K562 (cell line): ENCODE measurements at regions not wholly inside any gene's neighbourhood (a gene's known extent, or its start where the extent isn't known, plus 50 kb on each side); places are given as distances from the start of the nearest gene placed in this dataset.

Experiments
- ATAC-seq: fragments of 200-7000 bp; cut with Tn5 transposase; 3 replicates; pipeline ENCODE4 v1.9.1; 2020; ENCODE audit warnings: moderate library complexity
- BruUV-seq: library from RNA; stranded (reverse); fragments of 400-500 nt; replicated peaks from 2 replicates; lab custom pipeline; 2021; lab: Mats Ljungman, UMichigan
- CTCF ChIA-PET: fragments of 300-600 bp; formaldehyde crosslinking; extraction: SDS; loops from one replicate; lab custom pipeline; 2021; ENCODE audit warnings: low intra/inter-chr PET ratio; lab: Yijun Ruan, JAX
- POLR2A ChIA-PET: fragments of 300-600, 350-650 bp; sonication (Branson Sonifier 250); formaldehyde crosslinking; extraction: SDS; loops from one replicate; lab custom pipeline; 2021; ENCODE audit warnings: antibody characterized with exemption, inconsistent platforms; lab: Yijun Ruan, JAX
- DNase-seq, 4 experiments: peaks; one replicate each; pipeline versions ENCODE4 v3.0.0 to v3.0.0-alpha.2; 2011 to 2018; ENCODE audit warnings: low spot score in 3 of 4, mixed read lengths in 3 of 4; ENCODE audit errors: extremely low read depth in 1 of 4
- FAIRE-seq: peaks from 2 replicates; lab custom pipeline; 2011; peaks lifted over from hg19 to GRCh38; lab: Jason Lieb, UNC
- H2AFZ ChIP-seq: 2 replicates; pipeline ENCODE4 v1.6.0; 2011; ENCODE audit warnings: low read depth, low read length, control low read depth, inconsistent platforms
- H3K27ac ChIP-seq: fragments of 200-600 bp; 3 replicates; pipeline ENCODE4 v1.8.0; 2011; ENCODE audit warnings: low read depth, mild to moderate bottlenecking, control low read depth, inconsistent platforms, low read length, moderate library complexity, mixed read lengths; ENCODE audit errors: extremely low read depth
- H3K27me3 ChIP-seq, 2 experiments: fragments of 300-600 bp in 1 of 2; 2 replicates in 1 of 2; 3 replicates in 1 of 2; pipeline versions ENCODE4 v1.6.0 to v1.8.0; 2011; ENCODE audit warnings: inconsistent platforms in 2 of 2, low read length in 2 of 2, mild to moderate bottlenecking in 1 of 2, mixed read lengths in 1 of 2, moderate library complexity in 1 of 2; ENCODE audit not compliant: control insufficient read depth in 2 of 2, insufficient read depth in 2 of 2
- H3K36me3 ChIP-seq: fragments of 300-600 bp; 3 replicates; pipeline ENCODE4 v1.8.0; 2011; ENCODE audit warnings: mild to moderate bottlenecking, low read length, inconsistent platforms; ENCODE audit not compliant: control insufficient read depth, insufficient read depth
- H3K4me1 ChIP-seq, 2 experiments: fragments of 200-600 bp in 1 of 2; replicated peaks in 1 of 2; 2 replicates in 1 of 2; 3 replicates in 1 of 2; pipeline versions ENCODE4 v1.5.1 to v1.8.0; 2011; ENCODE audit warnings: inconsistent platforms in 2 of 2, low read length in 2 of 2, mild to moderate bottlenecking in 1 of 2, mixed read lengths in 1 of 2, moderate library complexity in 1 of 2; ENCODE audit not compliant: control insufficient read depth in 2 of 2, insufficient read depth in 2 of 2
- H3K4me2 ChIP-seq: 2 replicates; pipeline ENCODE4 v1.6.1; 2011; ENCODE audit warnings: low read length, control low read depth, inconsistent platforms, mixed read lengths; ENCODE audit not compliant: insufficient read depth
- H3K4me3 ChIP-seq: fragments of 200-600 bp; sonication (generic), shearing (Covaris generic); 2 replicates; pipeline ENCODE4 v1.5.1; 2016; ENCODE audit warnings: control low read depth, inconsistent platforms
- H3K79me2 ChIP-seq: fragments of 200-600 bp; 3 replicates; pipeline ENCODE4 v1.8.0; 2011; ENCODE audit warnings: low read length, inconsistent platforms; ENCODE audit not compliant: control insufficient read depth, insufficient read depth
- H3K9ac ChIP-seq, 2 experiments: 2 replicates each; pipeline versions ENCODE4 v1.6.0 to v1.6.1; 2011; ENCODE audit warnings: low read depth in 2 of 2, low read length in 2 of 2, control low read depth in 1 of 2, inconsistent platforms in 1 of 2, mild to moderate bottlenecking in 1 of 2, mixed read lengths in 1 of 2; ENCODE audit not compliant: insufficient read depth in 1 of 2
- H3K9me1 ChIP-seq: one replicate; pipeline ENCODE4 v1.6.0; 2011; ENCODE audit warnings: inconsistent platforms, mild to moderate bottlenecking, low read length, moderate library complexity; ENCODE audit not compliant: control insufficient read depth, insufficient read depth
- H3K9me3 ChIP-seq: replicated peaks from 2 replicates; pipeline ENCODE4 v1.5.1; 2011; ENCODE audit warnings: low read depth, low read length, inconsistent platforms; ENCODE audit not compliant: control insufficient read depth, insufficient read depth
- H4K20me1 ChIP-seq: replicated peaks from 2 replicates; pipeline ENCODE4 v1.6.1; 2011; ENCODE audit warnings: low read length, inconsistent platforms, mixed read lengths; ENCODE audit not compliant: control insufficient read depth, insufficient read depth
- C11orf30 ChIP-seq: fragments of 450-650 bp; IDR thresholded peaks from 2 replicates; pipeline ENCODE4 v1.6.1; 2016; ENCODE audit warnings: low read depth, mild to moderate bottlenecking
- CREBBP ChIP-seq: IDR thresholded peaks from one replicate; pipeline ENCODE4 v1.6.1; 2012; ENCODE audit warnings: low read depth, mild to moderate bottlenecking, control low read depth, inconsistent platforms, low read length
- E2F3 ChIP-seq: fragments of 250-450 bp; sonication (Bioruptor Pico); IDR thresholded peaks from 2 replicates; pipeline ENCODE4 v1.4.0; 2020; ENCODE audit warnings: mild to moderate bottlenecking
- EHMT2 ChIP-seq: fragments of 450-650 bp; IDR thresholded peaks from 2 replicates; pipeline ENCODE4 v1.6.1; 2018; ENCODE audit warnings: antibody characterized with exemption
- MITF ChIP-seq: IDR thresholded peaks from 2 replicates; pipeline ENCODE4 v1.6.1; 2014; ENCODE audit warnings: antibody characterized with exemption
- NONO ChIP-seq, 2 experiments: fragments of 200-400 bp in 1 of 2; fragments of 450-650 bp in 1 of 2; formaldehyde crosslinking in 1 of 2; IDR thresholded peaks; 2 replicates each; pipeline ENCODE4 v1.6.1; 2017; ENCODE audit warnings: low read depth in 2 of 2, mild to moderate bottlenecking in 2 of 2, moderate library complexity in 2 of 2, low read length in 1 of 2
- STAT6 ChIP-seq: sonication (generic); formaldehyde crosslinking; IDR thresholded peaks from 2 replicates; pipeline ENCODE4 v1.8.1; 2023; ENCODE audit warnings: mild to moderate bottlenecking, missing genetic modification reagents
- UBTF ChIP-seq, 2 experiments: IDR thresholded peaks; 2 replicates each; pipeline ENCODE4 v1.6.1; 2012; ENCODE audit warnings: improper control_type of control experiment in 2 of 2, low read depth in 2 of 2, low read length in 2 of 2, borderline replicate concordance in 1 of 2
- USF2 ChIP-seq: sonication (generic); formaldehyde crosslinking; IDR thresholded peaks from 2 replicates; pipeline ENCODE4 v1.5.0; 2020; ENCODE audit warnings: missing genetic modification reagents
- ZFX ChIP-seq: sonication (generic); formaldehyde crosslinking; IDR thresholded peaks from 2 replicates; pipeline ENCODE4 v1.8.0; 2022; ENCODE audit warnings: mild to moderate bottlenecking, missing genetic modification reagents, moderate library complexity
- ZNF197 ChIP-seq: fragments of 200-800 bp; sonication (Bioruptor generic); IDR thresholded peaks from 2 replicates; pipeline ENCODE4 v1.6.1; 2016; ENCODE audit warnings: low read depth, missing genetic modification characterization, missing compliant biosample characterization
- ZNF232 ChIP-seq: sonication (generic); formaldehyde crosslinking; IDR thresholded peaks from 2 replicates; pipeline ENCODE4 v1.8.0; 2022; ENCODE audit warnings: mild to moderate bottlenecking, missing genetic modification reagents
- ZNF395 ChIP-seq: fragments of 200-800 bp; sonication (Bioruptor generic); IDR thresholded peaks from 2 replicates; pipeline ENCODE4 v1.6.1; 2017; ENCODE audit warnings: missing genetic modification characterization, missing compliant biosample characterization
- ZNF764 ChIP-seq: fragments of 250-450 bp; sonication (Bioruptor Pico); IDR thresholded peaks from 2 replicates; pipeline ENCODE4 v1.4.0; 2020; ENCODE audit warnings: low read depth, mild to moderate bottlenecking, moderate library complexity
- WGBS: fragments of 100-300 bp; shearing (Covaris generic); methylation state at CpG from one replicate; pipeline ENCODE4 v1.1.6; 2016; ENCODE audit warnings: low coverage, mixed read lengths; ENCODE audit not compliant: insufficient coverage; ENCODE audit errors: missing lambda C conversion rate; 5-methylcytosine and 5-hydroxymethylcytosine counted together
- in situ Hi-C: fragments of 300-500 bp; cut with MboI; formaldehyde crosslinking; loops from 4 replicates; pipeline ENCODE4 v1.15.0; 2018; ENCODE audit warnings: inconsistent platforms, mixed read lengths
- intact Hi-C: fragments of 100-400 bp; cut with micrococcal nuclease; formaldehyde crosslinking; loops from 2 replicates; pipeline ENCODE4 v1.14.2; 2022

GRCh38 chr13:23984546-23984945, 87.2 kb upstream of the C1QTNF9B start:
- no TSS peak for BruUV-seq
- POLR2A ChIA-PET = no interaction called here
- TF ChIP-seq EHMT2 (no peak), ZNF232 (CRISPR knock-in tag) (no peak), E2F3 (CRISPR knock-in tag) (no peak), STAT6 (CRISPR knock-in tag) (no peak), C11orf30 (no peak), CREBBP (no peak), ZNF764 (CRISPR knock-in tag) (no peak), ZFX (CRISPR knock-in tag) (no peak), NONO (IDR thresholded peaks at IDR 0.05; ENCODE audit: low read depth in 2 of 2, low read length in 1 of 2) (no peak), MITF (no peak), ZNF197 (no peak), USF2 (no peak), UBTF (IDR thresholded peaks at IDR 0.05; ENCODE audit: borderline replicate concordance in 1 of 2, low read depth in 2 of 2, low read length in 2 of 2) (no peak), ZNF395 (CRISPR knock-in tag) (no peak)

More at GRCh38 chr13:23984546-23984945, 87.2 kb upstream of the C1QTNF9B start:
- Histone ChIP-seq H3K4me3 (no peak overlapping the region), H3K27me3 (peaks cover 0 to 23% of the 10 kb centered on the region in 2 experiments; a peak in 3 of 5 replicates), H4K20me1 (no peaks in the 10 kb centered on the region), H3K36me3 (no peaks in the 10 kb centered on the region), H3K9ac (no peak overlapping the region), H3K79me2 (no peaks in the 10 kb centered on the region), H3K4me1 (peaks cover 0 to 9% of the 10 kb centered on the region in 2 experiments; a peak in 2 of 5 replicates), H3K27ac (no peak overlapping the region), H3K9me1 (no peaks in the 10 kb centered on the region), H2AFZ (no peak overlapping the region), H3K4me2 (no peak overlapping the region), H3K9me3 (no peaks in the 10 kb centered on the region)
- no peak for DNase-seq
- in situ Hi-C loops = no loop called here
- CTCF ChIA-PET = no interaction called here
- intact Hi-C loops = no loop called here
- WGBS = 2% methylated on average over 7 of the region's 8 CpGs
- FAIRE-seq = no peak
- no peak for ATAC-seq
